EL (cell line): ENCODE measurements at regions not wholly inside any gene's neighbourhood (a gene's known extent, or its start where the extent isn't known, plus 50 kb on each side); places are given as distances from the start of the nearest gene placed in this dataset.
"Not testable (repeated sequence)": the region's sequence is repeated elsewhere in the genome, so short reads cannot be mapped to it uniquely, and the experiment has no call there.

Source experiments
- DNase-seq: peaks from one replicate; pipeline ENCODE4 v3.0.0-alpha.2; 2016

GRCh38 chr2:107735201-107735600 lies 91.5 kb upstream of the RGPD4 start:
- no peak for DNase-seq

DNA sequence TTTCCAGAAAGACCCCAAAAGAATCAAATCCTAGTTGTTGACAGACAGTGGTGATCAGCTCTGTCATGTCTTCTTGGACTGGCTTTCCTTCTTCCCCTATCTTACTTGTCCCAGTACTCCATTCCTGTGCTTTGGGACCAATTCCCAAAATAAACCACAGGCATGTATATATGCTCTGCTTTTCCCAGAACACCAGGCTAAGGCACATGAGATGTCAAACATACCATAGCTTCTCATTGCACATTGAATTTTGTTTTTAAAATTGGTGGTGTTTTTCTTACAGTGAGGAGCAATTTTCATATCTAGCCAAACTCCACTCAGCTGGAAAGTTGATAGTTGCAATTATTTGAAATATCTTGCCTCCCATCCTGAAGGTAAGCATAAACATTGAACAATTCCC lies 88.9 kb upstream of the RGPD4 start:
- DNase-seq = no peak

- DNase-seq = no peak
Observed at GRCh38 chr2:107738266-107738665, 88.4 kb upstream of the RGPD4 start.

GRCh38 chr2:107740300-107740699 lies 86.4 kb upstream of the RGPD4 start:
- no peak for DNase-seq

- DNase-seq = no peak
Observed at GRCh38 chr2:107742460-107743027, 84.1 kb upstream of the RGPD4 start.

DNA sequence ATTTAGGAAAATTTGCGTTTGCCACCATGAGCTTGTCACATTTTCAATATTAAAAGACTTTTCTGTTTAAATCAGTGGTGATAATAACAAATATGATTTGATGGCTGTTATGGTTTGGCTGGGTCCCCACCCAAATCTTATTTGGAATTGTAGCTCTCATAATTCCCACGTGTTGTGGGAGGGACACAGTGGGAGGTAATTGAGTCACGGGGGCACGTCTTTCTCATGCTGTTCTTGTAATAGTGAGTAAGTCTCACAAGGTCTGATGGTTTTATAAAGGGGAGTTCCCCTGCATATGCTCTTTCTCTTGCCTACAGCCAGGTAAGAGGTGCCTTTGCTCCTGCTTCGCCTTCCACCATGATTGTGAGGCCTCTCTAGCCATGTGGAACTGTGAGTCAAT lies 83.4 kb upstream of the RGPD4 start:
- DNase-seq = no peak

- DNase-seq = no peak
Observed at GRCh38 chr2:107745100-107745499, 81.6 kb upstream of the RGPD4 start.

- not testable (repeated sequence) for DNase-seq
Observed at GRCh38 chr2:107746552-107747198, 80.0 kb upstream of the RGPD4 start.

GRCh38 chr2:107747199-107747963 lies 79.3 kb upstream of the RGPD4 start:
- DNase-seq = not testable (repeated sequence)

DNA sequence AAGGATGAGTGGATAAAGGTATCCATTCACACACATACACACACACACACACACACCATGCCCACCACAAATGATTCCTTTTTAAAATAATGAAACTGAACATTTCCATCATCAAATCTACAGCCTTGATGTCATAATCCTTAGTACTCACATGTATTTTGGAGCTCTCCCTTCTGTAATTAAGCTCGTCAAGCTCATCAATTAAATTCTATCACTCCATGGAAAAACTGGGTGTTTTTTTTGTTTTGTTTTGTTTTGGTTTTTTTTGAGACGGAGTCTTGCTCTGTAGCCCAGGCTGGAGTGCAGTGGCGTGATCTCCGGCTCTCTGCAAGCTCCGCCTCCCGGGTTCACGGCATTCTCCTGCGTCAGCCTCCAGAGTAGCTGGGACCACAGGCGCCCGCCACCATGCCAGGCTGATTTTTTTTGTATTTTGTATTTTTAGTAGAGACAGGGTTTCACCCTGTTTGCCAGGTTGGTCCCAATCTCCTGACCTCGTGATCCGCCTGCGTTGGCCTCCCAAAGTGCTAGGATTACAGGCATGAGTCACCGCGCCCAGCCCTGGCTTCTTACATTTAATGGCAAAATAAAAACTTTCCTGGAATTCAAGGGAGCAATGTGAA lies 78.6 kb upstream of the RGPD4 start:
- no peak for DNase-seq

DNA sequence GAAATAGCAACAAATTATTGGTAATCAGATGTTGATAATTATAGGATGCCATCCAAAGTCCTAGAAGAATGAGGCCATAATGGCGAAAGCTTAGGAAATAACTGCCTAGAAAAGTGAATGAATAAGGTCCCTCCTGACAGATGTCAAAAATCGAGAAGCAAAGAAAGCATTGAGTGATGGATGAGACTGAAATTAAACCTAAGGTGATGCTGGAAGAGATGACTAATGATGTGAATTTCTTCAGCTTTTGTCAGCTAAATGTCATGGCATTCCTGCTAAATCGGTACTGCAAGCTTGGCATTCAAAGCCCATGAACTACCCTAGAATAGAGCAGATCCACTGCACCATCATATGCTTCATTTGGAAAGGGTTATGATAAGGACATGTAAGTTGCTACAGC lies 74.8 kb upstream of the RGPD4 start:
- DNase-seq = no peak

DNA sequence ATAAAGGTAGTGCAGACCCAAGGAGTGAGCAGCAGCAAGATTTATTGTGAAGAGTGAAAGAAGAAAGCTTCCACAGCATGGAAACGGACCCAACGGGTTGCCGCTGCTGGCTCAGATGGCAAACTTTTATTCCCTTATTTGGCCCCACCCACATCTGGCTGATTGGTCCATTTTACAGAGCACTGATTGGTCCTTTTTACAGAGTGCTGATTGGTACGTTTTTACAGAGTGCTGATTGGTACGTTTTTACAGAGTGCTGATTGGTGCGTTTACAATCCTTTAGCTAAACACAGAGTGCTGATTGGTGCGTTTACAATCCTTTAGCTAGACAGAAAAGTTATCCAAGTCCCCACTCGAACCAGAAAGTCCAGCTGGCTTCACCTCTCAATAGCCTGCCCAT lies 72.9 kb upstream of the RGPD4 start:
- DNase-seq = not testable (repeated sequence)

DNA sequence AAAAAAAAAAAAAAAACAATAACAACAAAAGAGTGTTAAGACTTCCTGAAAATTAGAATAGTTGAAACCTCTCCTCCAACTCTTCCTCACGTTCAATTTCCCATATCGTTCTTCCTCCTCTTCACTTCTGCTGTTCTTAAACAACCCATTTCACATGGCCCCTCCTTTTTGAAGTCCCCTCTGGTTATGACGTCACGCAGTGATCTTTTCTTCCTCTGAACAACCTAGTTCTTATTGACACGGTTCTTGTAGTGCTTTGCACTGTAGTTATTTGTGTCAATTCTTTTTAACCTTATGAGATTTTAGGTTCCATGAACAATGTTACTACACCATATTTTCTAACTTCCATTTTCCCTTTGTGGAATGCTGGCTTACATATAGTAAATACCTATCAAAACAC lies 69.5 kb upstream of the RGPD4 start:
- DNase-seq = no peak

DNA sequence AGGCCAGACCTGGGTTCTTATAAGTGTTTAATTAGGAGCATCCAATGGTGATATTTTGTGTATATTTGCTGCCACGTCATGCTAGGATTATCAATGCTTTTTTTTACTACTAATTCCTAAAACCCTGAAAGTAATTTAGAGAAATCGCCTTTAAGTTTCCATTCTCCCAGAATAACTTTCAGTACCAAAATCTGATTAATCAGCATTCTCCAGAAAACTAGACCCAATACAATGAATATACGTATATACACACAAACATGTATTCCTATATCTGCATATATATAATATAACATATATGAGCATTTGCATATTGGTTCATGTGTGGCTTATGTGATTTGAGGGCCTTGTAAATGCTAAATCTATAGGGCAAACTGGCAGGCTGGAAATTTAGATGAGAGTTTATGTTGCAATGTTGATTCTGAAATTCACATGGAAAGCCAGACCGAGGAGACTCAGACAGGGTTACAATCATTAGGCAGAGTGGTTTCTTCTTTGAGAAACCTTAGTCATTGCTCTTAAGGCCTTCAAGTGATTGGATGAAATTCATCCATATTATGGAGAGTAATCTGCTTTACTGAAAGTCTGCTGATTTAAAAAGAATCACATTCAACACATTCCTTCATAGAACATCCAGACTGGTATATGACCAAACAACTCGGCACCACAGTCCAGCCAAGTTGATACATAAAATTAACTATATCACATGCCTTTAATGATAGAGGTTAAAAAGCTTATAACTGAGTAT lies 65.9 kb upstream of the RGPD4 start:
- no peak for DNase-seq

GRCh38 chr2:107772353-107772752 lies 54.3 kb upstream of the RGPD4 start:
- DNase-seq = no peak

DNA sequence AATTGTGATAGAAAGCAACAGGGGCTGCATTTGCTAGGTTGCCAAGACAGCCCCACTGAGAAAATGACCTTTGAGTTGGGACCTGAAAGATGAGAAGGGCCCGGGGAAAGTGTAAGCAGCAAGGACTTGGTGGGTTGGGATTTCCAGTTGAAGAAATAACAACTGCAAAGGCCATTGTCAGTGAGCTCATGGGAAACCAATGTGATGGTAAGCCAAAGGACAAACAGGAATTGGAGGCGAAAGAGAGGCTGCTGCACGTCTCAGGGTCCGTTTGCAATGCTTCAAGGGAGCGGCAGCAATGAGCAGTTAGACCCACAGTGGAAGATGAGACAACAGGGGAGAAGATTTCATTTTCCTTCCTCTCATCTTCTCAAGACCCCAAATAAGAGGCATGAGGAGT lies 51.5 kb upstream of the RGPD4 start:
- DNase-seq = no peak

- DNase-seq = no peak
Observed at GRCh38 chr2:107775791-107776190, 50.9 kb upstream of the RGPD4 start.

DNA sequence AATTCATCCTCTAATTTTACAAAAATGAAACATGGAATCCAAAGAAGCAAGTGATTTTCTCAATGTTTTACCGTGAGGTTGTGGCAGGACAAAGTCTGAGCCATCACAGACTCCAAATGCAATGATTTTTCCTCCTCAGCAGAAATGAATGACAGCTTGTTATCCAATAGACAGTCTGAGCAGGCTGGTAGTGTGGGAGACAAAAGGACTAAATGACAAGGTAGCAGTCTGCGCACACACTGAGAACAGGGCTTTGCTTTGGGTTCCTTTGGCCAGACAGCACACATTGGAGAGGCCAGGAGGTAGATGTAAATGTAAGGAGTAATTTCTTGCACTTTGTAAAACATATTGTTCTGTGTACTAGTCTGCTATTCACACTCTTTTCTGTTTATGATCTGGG lies 50.3 kb upstream of the RGPD4 start:
- no peak for DNase-seq
